ENCODE measurements at regions not wholly inside any gene's neighbourhood (a gene's known extent, or its start where the extent isn't known, plus 50 kb on each side); places are given as distances from the start of the nearest gene placed in this dataset.

DNA sequence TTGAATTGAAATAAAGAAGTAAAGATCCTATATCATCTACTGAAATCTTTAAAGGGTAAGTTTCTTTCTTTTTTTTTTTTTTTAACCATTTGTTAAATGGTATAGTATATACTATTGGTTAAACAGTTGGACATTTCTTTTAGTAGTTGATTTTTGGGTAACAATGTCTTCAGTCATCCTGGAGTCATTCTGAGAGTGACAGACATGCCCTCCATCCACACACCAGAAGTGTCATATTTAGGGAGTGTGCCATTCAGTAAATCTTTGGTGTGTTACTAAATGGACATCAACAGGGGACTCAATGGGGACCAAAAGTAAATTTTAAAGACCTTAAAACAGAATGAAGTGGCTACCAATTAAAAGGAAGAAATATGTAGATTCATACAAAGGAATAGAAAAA is 50.8 kb upstream of the SLC39A10 start:
- TF ChIP-seq, protein P1, sequence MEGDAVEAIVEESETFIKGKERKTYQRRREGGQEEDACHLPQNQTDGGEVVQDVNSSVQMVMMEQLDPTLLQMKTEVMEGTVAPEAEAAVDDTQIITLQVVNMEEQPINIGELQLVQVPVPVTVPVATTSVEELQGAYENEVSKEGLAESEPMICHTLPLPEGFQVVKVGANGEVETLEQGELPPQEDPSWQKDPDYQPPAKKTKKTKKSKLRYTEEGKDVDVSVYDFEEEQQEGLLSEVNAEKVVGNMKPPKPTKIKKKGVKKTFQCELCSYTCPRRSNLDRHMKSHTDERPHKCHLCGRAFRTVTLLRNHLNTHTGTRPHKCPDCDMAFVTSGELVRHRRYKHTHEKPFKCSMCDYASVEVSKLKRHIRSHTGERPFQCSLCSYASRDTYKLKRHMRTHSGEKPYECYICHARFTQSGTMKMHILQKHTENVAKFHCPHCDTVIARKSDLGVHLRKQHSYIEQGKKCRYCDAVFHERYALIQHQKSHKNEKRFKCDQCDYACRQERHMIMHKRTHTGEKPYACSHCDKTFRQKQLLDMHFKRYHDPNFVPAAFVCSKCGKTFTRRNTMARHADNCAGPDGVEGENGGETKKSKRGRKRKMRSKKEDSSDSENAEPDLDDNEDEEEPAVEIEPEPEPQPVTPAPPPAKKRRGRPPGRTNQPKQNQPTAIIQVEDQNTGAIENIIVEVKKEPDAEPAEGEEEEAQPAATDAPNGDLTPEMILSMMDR (IDR thresholded peaks at IDR 0.05): no peak
- TF ChIP-seq POLR2A (IDR thresholded peaks at IDR 0.05): no peak
- no peak for TF ChIP-seq POLR2AphosphoS5 (IDR thresholded peaks at IDR 0.05)
- no peak for TF ChIP-seq EP300 (IDR thresholded peaks at IDR 0.05)

Measured in suprapubic skin (tissue), 4 donors.